ENCODE measurements at regions not wholly inside any gene's neighbourhood (a gene's known extent, or its start where the extent isn't known, plus 50 kb on each side); places are given as distances from the start of the nearest gene placed in this dataset.

- Mint-ChIP-seq H3K27me3 (peaks cover 26% of the 10 kb centered on the region), H3K36me3 (ENCODE audit: low read depth) (no peaks in the 10 kb centered on the region)
- DNase-seq: no peak
Measured at GRCh38 chr1:231108516-231109302, 53.1 kb upstream of the TRIM67 start.

GRCh38 chr1:231107600-231108326 lies 54.1 kb upstream of the TRIM67 start:
- Mint-ChIP-seq H3K27ac (no peak overlapping the region), H3K4me3 (no peak overlapping the region), H3K27me3 (peaks cover 21% of the 10 kb centered on the region), H3K9me3 (peaks cover 4% of the 10 kb centered on the region), H3K36me3 (ENCODE audit: low read depth) (no peaks in the 10 kb centered on the region), H3K4me1 (ENCODE audit: low read depth) (peaks cover 8% of the 10 kb centered on the region)
- DNase-seq: no peak

More at GRCh38 chr1:231108516-231109302, 53.1 kb upstream of the TRIM67 start:
- Mint-ChIP-seq H3K4me1 (ENCODE audit: low read depth) (peaks cover 8% of the 10 kb centered on the region), H3K4me3 (no peak overlapping the region), H3K9me3 (peaks cover 4% of the 10 kb centered on the region), H3K27ac (no peak overlapping the region)

GRCh38 chr1:231107151-231107550 lies 54.7 kb upstream of the TRIM67 start:
- peaks cover 20% of the 10 kb centered on the region for H3K27me3 Mint-ChIP-seq
- no peak overlapping the region for H3K27ac Mint-ChIP-seq
- H3K4me3 Mint-ChIP-seq: no peak overlapping the region
- H3K9me3 Mint-ChIP-seq: peaks cover 3% of the 10 kb centered on the region
- DNase-seq: no peak
- H3K4me1 Mint-ChIP-seq (ENCODE audit: low read depth): peaks cover 8% of the 10 kb centered on the region
- no peaks in the 10 kb centered on the region for H3K36me3 Mint-ChIP-seq (ENCODE audit: low read depth)

- peaks cover 8% of the 10 kb centered on the region for H3K4me1 Mint-ChIP-seq (ENCODE audit: low read depth)
- peaks cover 18% of the 10 kb centered on the region for H3K27me3 Mint-ChIP-seq
- no peak overlapping the region for H3K27ac Mint-ChIP-seq
- no peak overlapping the region for H3K4me3 Mint-ChIP-seq
- no peak for DNase-seq
- no peaks in the 10 kb centered on the region for H3K36me3 Mint-ChIP-seq (ENCODE audit: low read depth)
- H3K9me3 Mint-ChIP-seq: no peaks in the 10 kb centered on the region
Measured at GRCh38 chr1:231106347-231106746, 55.5 kb upstream of the TRIM67 start.

GRCh38 chr1:231104917-231105316 lies 56.9 kb upstream of the TRIM67 start:
- H3K36me3 Mint-ChIP-seq (ENCODE audit: low read depth): no peaks in the 10 kb centered on the region
- H3K9me3 Mint-ChIP-seq: no peaks in the 10 kb centered on the region
- peaks cover 8% of the 10 kb centered on the region for H3K4me1 Mint-ChIP-seq (ENCODE audit: low read depth)
- DNase-seq: no peak
- peaks cover 11% of the 10 kb centered on the region for H3K27me3 Mint-ChIP-seq
- H3K27ac Mint-ChIP-seq: no peak overlapping the region
- no peak overlapping the region for H3K4me3 Mint-ChIP-seq

- Mint-ChIP-seq H3K9me3 (no peaks in the 10 kb centered on the region), H3K27me3 (peaks cover 15% of the 10 kb centered on the region), H3K36me3 (ENCODE audit: low read depth) (no peaks in the 10 kb centered on the region), H3K4me1 (ENCODE audit: low read depth) (peaks cover 7% of the 10 kb centered on the region), H3K27ac (no peak overlapping the region), H3K4me3 (no peak overlapping the region)
- DNase-seq: no peak
Measured at GRCh38 chr1:231103961-231104360, 57.9 kb upstream of the TRIM67 start.

GRCh38 chr1:231099996-231100767 lies 60.1 kb upstream of the FAM89A start:
- Mint-ChIP-seq H3K27ac (no peak overlapping the region), H3K4me1 (ENCODE audit: low read depth) (no peaks in the 10 kb centered on the region), H3K4me3 (no peak overlapping the region), H3K9me3 (no peaks in the 10 kb centered on the region), H3K27me3 (peaks cover 21% of the 10 kb centered on the region), H3K36me3 (ENCODE audit: low read depth) (no peaks in the 10 kb centered on the region)
- no peak for DNase-seq

GRCh38 chr1:231099311-231099710 lies 59.3 kb upstream of the FAM89A start:
- Mint-ChIP-seq H3K36me3 (ENCODE audit: low read depth) (no peaks in the 10 kb centered on the region), H3K27ac (no peak overlapping the region), H3K4me3 (no peak overlapping the region), H3K27me3 (peaks cover 27% of the 10 kb centered on the region), H3K4me1 (ENCODE audit: low read depth) (no peaks in the 10 kb centered on the region), H3K9me3 (no peaks in the 10 kb centered on the region)
- no peak for DNase-seq

GRCh38 chr1:231095595-231095994 lies 55.5 kb upstream of the FAM89A start:
- Mint-ChIP-seq H3K27ac (no peak overlapping the region), H3K9me3 (no peaks in the 10 kb centered on the region), H3K27me3 (peaks cover 43% of the 10 kb centered on the region), H3K36me3 (ENCODE audit: low read depth) (no peaks in the 10 kb centered on the region), H3K4me3 (no peak overlapping the region), H3K4me1 (ENCODE audit: low read depth) (no peaks in the 10 kb centered on the region)
- DNase-seq: no peak

- no peak for DNase-seq
- no peak overlapping the region for H3K27ac Mint-ChIP-seq
- H3K27me3 Mint-ChIP-seq: peaks cover 43% of the 10 kb centered on the region
- H3K4me3 Mint-ChIP-seq: no peak overlapping the region
- no peaks in the 10 kb centered on the region for H3K9me3 Mint-ChIP-seq
- H3K4me1 Mint-ChIP-seq (ENCODE audit: low read depth): no peaks in the 10 kb centered on the region
- H3K36me3 Mint-ChIP-seq (ENCODE audit: low read depth): no peaks in the 10 kb centered on the region
Measured at GRCh38 chr1:231094421-231094820, 54.4 kb upstream of the FAM89A start.

GRCh38 chr1:231093156-231093922 lies 53.3 kb upstream of the FAM89A start:
- H3K4me3 Mint-ChIP-seq: no peak overlapping the region
- H3K27ac Mint-ChIP-seq: no peak overlapping the region
- no peak for DNase-seq
- no peaks in the 10 kb centered on the region for H3K36me3 Mint-ChIP-seq (ENCODE audit: low read depth)
- H3K27me3 Mint-ChIP-seq: peaks cover 39% of the 10 kb centered on the region
- no peaks in the 10 kb centered on the region for H3K9me3 Mint-ChIP-seq
- no peaks in the 10 kb centered on the region for H3K4me1 Mint-ChIP-seq (ENCODE audit: low read depth)

- H3K27ac Mint-ChIP-seq: no peak overlapping the region
- no peak overlapping the region for H3K4me3 Mint-ChIP-seq
- peaks cover 39% of the 10 kb centered on the region for H3K27me3 Mint-ChIP-seq
- no peak for DNase-seq
- H3K4me1 Mint-ChIP-seq (ENCODE audit: low read depth): no peaks in the 10 kb centered on the region
- no peaks in the 10 kb centered on the region for H3K36me3 Mint-ChIP-seq (ENCODE audit: low read depth)
- H3K9me3 Mint-ChIP-seq: no peaks in the 10 kb centered on the region
Measured at GRCh38 chr1:231092380-231092779, 52.3 kb upstream of the FAM89A start.

GRCh38 chr1:231091831-231092301 lies 51.8 kb upstream of the FAM89A start:
- H3K27me3 Mint-ChIP-seq: peaks cover 39% of the 10 kb centered on the region
- no peak overlapping the region for H3K4me3 Mint-ChIP-seq
- no peaks in the 10 kb centered on the region for H3K4me1 Mint-ChIP-seq (ENCODE audit: low read depth)
- no peak overlapping the region for H3K27ac Mint-ChIP-seq
- no peaks in the 10 kb centered on the region for H3K36me3 Mint-ChIP-seq (ENCODE audit: low read depth)
- H3K9me3 Mint-ChIP-seq: no peaks in the 10 kb centered on the region
- DNase-seq: peak; percentile 42

GRCh38 chr1:231091415-231091814 lies 51.4 kb upstream of the FAM89A start:
- Mint-ChIP-seq H3K4me3 (no peak overlapping the region), H3K36me3 (ENCODE audit: low read depth) (no peaks in the 10 kb centered on the region), H3K27me3 (peaks cover 35% of the 10 kb centered on the region), H3K27ac (no peak overlapping the region), H3K4me1 (ENCODE audit: low read depth) (no peaks in the 10 kb centered on the region), H3K9me3 (no peaks in the 10 kb centered on the region)
- DNase-seq: no peak

Data from activated T-cell treated with anti-CD3 and anti-CD28 coated beads, Interleukin-2, amount 50 U/mL, for 24 hours (primary cell).